Stimulated activated memory B cell treated with anti-CD40 and anti-IgM and Interleukin-4, amounts not matched to agents 10 μg/mL and 1 μg/mL and 100 μg/mL, for 72 hours (primary cell): ENCODE measurements at regions not wholly inside any gene's neighbourhood (a gene's known extent, or its start where the extent isn't known, plus 50 kb on each side); places are given as distances from the start of the nearest gene placed in this dataset.

Source experiments
- ATAC-seq: fragments of 150-1000 bp; cut with Tn5 transposase; 2 replicates; pipeline ENCODE4 v1.10.0; 2021
- H3K27ac Mint-ChIP-seq: one replicate; pipeline ENCODE4 v1.8.0; 2022; ENCODE audit warnings: mild to moderate bottlenecking, mixed read lengths
- H3K27me3 Mint-ChIP-seq: one replicate; pipeline ENCODE4 v1.8.0; 2022; ENCODE audit warnings: mixed read lengths
- H3K36me3 Mint-ChIP-seq: one replicate; pipeline ENCODE4 v1.8.0; 2022; ENCODE audit warnings: mixed read lengths
- H3K4me1 Mint-ChIP-seq: one replicate; pipeline ENCODE4 v1.8.0; 2022; ENCODE audit warnings: mixed read lengths
- H3K4me3 Mint-ChIP-seq: one replicate; pipeline ENCODE4 v1.8.0; 2022; ENCODE audit warnings: mild to moderate bottlenecking, moderate library complexity, mixed read lengths
- H3K9me3 Mint-ChIP-seq: one replicate; pipeline ENCODE4 v1.8.0; 2022; ENCODE audit warnings: mixed read lengths

GRCh38 chr5:61948151-61948550, 357.9 kb upstream of the KIF2A start:
- Mint-ChIP-seq H3K27ac (no peak overlapping the region), H3K9me3 (peaks cover 6% of the 10 kb centered on the region), H3K36me3 (no peaks in the 10 kb centered on the region), H3K4me3 (no peak overlapping the region), H3K4me1 (no peaks in the 10 kb centered on the region), H3K27me3 (no peaks in the 10 kb centered on the region)
- no peak for ATAC-seq

DNA sequence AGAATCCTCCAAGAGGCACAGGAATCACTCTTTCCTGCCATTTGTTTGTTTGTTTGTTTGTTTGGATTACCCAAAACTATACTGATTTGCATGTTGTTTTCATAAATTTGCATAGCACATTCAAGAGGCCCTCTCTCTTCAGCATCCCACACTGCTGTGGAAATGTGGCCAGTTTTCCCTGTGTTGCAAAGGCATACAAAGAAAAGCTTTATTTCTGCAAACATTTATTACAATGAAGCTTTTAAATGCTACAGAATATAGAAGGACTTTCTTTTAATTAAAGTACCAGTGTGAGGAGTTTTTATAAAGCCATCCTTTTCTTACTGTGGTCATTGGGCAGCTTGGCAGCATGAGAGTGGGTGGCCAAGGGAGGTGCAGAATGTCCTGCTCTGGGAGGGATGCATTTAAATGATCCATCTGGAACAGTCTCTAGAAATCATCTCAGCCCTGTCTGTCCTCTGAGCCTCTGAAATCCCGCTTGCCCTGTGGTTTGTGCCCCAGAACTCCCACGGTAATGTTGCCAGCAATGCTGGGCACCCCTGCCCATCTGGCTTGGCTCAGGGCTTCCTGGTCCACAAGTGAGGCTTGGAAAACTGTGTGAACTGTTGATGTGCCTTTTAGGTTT, 356.8 kb upstream of the KIF2A start:
- Mint-ChIP-seq H3K36me3 (no peaks in the 10 kb centered on the region), H3K27me3 (no peaks in the 10 kb centered on the region), H3K9me3 (peaks cover 6% of the 10 kb centered on the region), H3K4me3 (no peak overlapping the region), H3K4me1 (no peaks in the 10 kb centered on the region), H3K27ac (no peak overlapping the region)
- no peak for ATAC-seq

- ATAC-seq = no peak
- Mint-ChIP-seq H3K27me3 (no peaks in the 10 kb centered on the region), H3K36me3 (no peaks in the 10 kb centered on the region), H3K9me3 (peaks cover 6% of the 10 kb centered on the region), H3K27ac (no peak overlapping the region), H3K4me3 (no peak overlapping the region), H3K4me1 (no peaks in the 10 kb centered on the region)
Measured at GRCh38 chr5:61949679-61950435, 356.1 kb upstream of the KIF2A start.

- ATAC-seq = no peak
- Mint-ChIP-seq H3K36me3 (no peaks in the 10 kb centered on the region), H3K4me1 (no peaks in the 10 kb centered on the region), H3K27me3 (no peaks in the 10 kb centered on the region), H3K9me3 (peaks cover 6% of the 10 kb centered on the region), H3K4me3 (no peak overlapping the region), H3K27ac (no peak overlapping the region)
Measured at GRCh38 chr5:61951295-61951694, 354.7 kb upstream of the KIF2A start.

- Mint-ChIP-seq H3K36me3 (no peaks in the 10 kb centered on the region), H3K4me1 (no peaks in the 10 kb centered on the region), H3K9me3 (peaks cover 6% of the 10 kb centered on the region), H3K4me3 (no peak overlapping the region), H3K27me3 (no peaks in the 10 kb centered on the region), H3K27ac (no peak overlapping the region)
- no peak for ATAC-seq
Measured at GRCh38 chr5:61953913-61954312, 352.1 kb upstream of the KIF2A start.

- Mint-ChIP-seq H3K9me3 (peaks cover 3% of the 10 kb centered on the region), H3K36me3 (no peaks in the 10 kb centered on the region), H3K4me1 (no peaks in the 10 kb centered on the region), H3K27ac (no peak overlapping the region), H3K27me3 (no peaks in the 10 kb centered on the region), H3K4me3 (no peak overlapping the region)
- no peak for ATAC-seq
Measured at GRCh38 chr5:61964201-61964600, 341.8 kb upstream of the KIF2A start.

- H3K27me3 Mint-ChIP-seq = no peaks in the 10 kb centered on the region
- no peaks in the 10 kb centered on the region for H3K36me3 Mint-ChIP-seq
- no peak for ATAC-seq
- H3K27ac Mint-ChIP-seq = no peak overlapping the region
- H3K4me1 Mint-ChIP-seq = no peaks in the 10 kb centered on the region
- peaks cover 3% of the 10 kb centered on the region for H3K9me3 Mint-ChIP-seq
- no peak overlapping the region for H3K4me3 Mint-ChIP-seq
Measured at GRCh38 chr5:61965069-61965468, 340.9 kb upstream of the KIF2A start.

DNA sequence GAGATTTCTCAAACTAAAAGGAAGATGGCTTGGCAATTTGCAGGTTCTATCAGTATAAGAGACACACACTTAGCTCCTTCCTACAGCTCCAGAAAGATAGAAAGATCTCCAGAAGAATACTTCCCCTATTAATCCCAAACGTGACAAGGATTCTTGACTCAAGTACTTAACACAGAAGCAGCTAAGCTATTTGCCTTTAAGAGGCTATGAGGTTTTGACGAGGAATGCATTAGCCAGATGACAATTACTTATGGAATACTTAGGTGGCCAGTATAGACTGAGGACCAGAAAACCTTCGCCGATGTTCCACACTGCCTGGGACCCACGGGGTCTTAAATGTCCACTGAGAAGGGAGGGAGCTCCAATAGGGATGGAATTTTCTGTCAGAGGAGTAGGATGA, 340.5 kb upstream of the KIF2A start:
- no peak for ATAC-seq
- peaks cover 3% of the 10 kb centered on the region for H3K9me3 Mint-ChIP-seq
- H3K4me3 Mint-ChIP-seq = no peak overlapping the region
- no peaks in the 10 kb centered on the region for H3K4me1 Mint-ChIP-seq
- no peaks in the 10 kb centered on the region for H3K27me3 Mint-ChIP-seq
- H3K36me3 Mint-ChIP-seq = no peaks in the 10 kb centered on the region
- H3K27ac Mint-ChIP-seq = no peak overlapping the region

DNA sequence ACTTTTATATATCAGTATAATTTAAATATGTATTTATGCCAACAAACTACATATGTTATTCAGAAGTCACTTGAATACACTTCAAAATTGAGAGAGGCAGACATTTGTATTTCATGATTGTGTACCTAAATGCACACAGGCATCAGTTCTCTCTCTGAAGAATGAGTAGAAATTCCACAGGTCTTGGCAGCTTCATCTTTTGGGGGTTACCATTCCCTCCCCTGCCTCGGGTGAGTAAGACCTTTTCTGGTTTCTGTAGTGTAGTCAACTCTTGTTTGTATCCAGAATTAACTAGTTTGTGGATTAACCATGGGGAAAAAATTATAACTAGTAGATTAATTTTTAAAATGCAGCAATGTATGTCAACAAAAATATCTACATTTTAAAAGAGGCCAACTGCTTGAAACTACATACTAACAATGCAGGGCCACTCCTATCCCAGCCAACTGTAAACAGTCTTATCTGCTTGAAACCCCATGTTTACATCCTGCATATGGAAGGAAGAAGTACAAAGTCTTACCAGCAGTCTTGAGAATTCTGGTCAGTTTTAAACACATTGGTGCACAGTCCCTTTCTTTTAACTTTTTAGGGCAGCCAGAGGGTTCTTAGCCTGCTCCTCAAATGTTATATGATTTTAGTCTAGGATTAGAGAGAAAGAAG, 339.6 kb upstream of the KIF2A start:
- Mint-ChIP-seq H3K4me3 (no peak overlapping the region), H3K36me3 (no peaks in the 10 kb centered on the region), H3K27me3 (no peaks in the 10 kb centered on the region), H3K27ac (no peak overlapping the region), H3K9me3 (no peaks in the 10 kb centered on the region), H3K4me1 (no peaks in the 10 kb centered on the region)
- no peak for ATAC-seq

DNA sequence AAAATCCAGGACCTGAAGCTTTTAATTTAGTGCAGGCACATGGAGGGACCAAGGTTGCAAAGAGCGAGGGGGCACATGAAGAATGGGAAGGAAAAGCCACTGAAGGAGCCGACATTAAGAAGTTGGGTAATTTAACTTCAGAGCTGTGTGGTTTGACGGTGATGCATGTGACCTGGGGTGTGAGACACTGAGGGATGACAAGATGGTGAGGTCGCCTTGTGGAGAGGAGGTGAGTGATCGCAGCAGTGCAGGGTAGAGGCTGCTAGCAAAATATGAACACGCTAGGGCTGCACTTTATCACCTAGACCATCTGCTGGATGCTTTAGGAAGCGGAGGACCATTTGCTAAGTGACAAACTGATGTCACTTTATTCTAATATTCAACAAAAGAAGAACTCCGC, 339.0 kb upstream of the KIF2A start:
- ATAC-seq = no peak
- no peaks in the 10 kb centered on the region for H3K4me1 Mint-ChIP-seq
- H3K27ac Mint-ChIP-seq = no peak overlapping the region
- no peak overlapping the region for H3K4me3 Mint-ChIP-seq
- no peaks in the 10 kb centered on the region for H3K36me3 Mint-ChIP-seq
- H3K9me3 Mint-ChIP-seq = no peaks in the 10 kb centered on the region
- H3K27me3 Mint-ChIP-seq = no peaks in the 10 kb centered on the region

DNA sequence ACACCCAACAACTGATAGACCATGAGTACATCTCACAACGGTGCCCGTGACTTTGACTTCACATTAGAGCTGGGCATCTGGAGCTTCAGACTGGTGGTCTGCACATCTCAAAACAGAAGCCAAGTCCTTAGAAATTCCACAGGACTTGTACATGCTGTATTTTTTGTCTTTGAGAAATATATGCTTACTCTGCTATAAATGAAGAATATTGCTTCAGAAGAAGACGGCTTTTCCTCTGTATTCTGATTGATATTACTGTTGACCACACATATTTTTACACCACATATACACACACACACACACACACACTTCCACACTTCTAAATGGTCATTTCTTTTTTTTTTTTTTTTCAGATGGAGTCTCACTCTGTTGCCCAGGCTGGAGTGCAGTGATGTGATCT, 338.3 kb upstream of the KIF2A start:
- no peaks in the 10 kb centered on the region for H3K4me1 Mint-ChIP-seq
- H3K36me3 Mint-ChIP-seq = no peaks in the 10 kb centered on the region
- ATAC-seq = no peak
- H3K27ac Mint-ChIP-seq = no peak overlapping the region
- H3K9me3 Mint-ChIP-seq = no peaks in the 10 kb centered on the region
- H3K4me3 Mint-ChIP-seq = no peak overlapping the region
- H3K27me3 Mint-ChIP-seq = no peaks in the 10 kb centered on the region

GRCh38 chr5:61969347-61969746, 336.7 kb upstream of the KIF2A start:
- Mint-ChIP-seq H3K9me3 (peaks cover 2% of the 10 kb centered on the region), H3K36me3 (no peaks in the 10 kb centered on the region), H3K27me3 (no peaks in the 10 kb centered on the region), H3K4me1 (no peaks in the 10 kb centered on the region), H3K4me3 (no peak overlapping the region), H3K27ac (no peak overlapping the region)
- no peak for ATAC-seq

DNA sequence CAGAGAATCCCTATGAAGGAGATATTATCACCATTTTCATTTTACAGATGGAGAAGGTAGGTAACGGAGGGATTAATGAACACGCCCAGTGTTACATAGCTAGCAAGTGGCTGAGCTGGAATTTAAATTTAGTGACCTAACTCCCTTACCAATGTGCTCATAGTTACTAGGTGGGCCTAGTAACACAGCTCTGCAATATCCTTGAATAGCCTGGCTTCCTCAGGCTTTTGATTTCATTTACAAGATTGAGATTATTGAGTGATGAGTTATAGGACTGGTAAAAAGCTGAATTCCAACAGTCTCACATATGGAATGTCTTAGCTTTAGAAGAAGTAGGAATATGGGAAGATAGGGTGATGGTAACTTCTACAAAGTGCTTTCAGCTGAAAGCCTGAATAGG, 336.3 kb upstream of the KIF2A start:
- H3K4me3 Mint-ChIP-seq = no peak overlapping the region
- H3K27me3 Mint-ChIP-seq = no peaks in the 10 kb centered on the region
- no peak overlapping the region for H3K27ac Mint-ChIP-seq
- H3K9me3 Mint-ChIP-seq = peaks cover 2% of the 10 kb centered on the region
- H3K4me1 Mint-ChIP-seq = no peaks in the 10 kb centered on the region
- no peaks in the 10 kb centered on the region for H3K36me3 Mint-ChIP-seq
- no peak for ATAC-seq

GRCh38 chr5:61970218-61970617, 335.8 kb upstream of the KIF2A start:
- peaks cover 2% of the 10 kb centered on the region for H3K9me3 Mint-ChIP-seq
- ATAC-seq = no peak
- no peaks in the 10 kb centered on the region for H3K27me3 Mint-ChIP-seq
- H3K4me3 Mint-ChIP-seq = no peak overlapping the region
- H3K4me1 Mint-ChIP-seq = no peaks in the 10 kb centered on the region
- no peaks in the 10 kb centered on the region for H3K36me3 Mint-ChIP-seq
- no peak overlapping the region for H3K27ac Mint-ChIP-seq

DNA sequence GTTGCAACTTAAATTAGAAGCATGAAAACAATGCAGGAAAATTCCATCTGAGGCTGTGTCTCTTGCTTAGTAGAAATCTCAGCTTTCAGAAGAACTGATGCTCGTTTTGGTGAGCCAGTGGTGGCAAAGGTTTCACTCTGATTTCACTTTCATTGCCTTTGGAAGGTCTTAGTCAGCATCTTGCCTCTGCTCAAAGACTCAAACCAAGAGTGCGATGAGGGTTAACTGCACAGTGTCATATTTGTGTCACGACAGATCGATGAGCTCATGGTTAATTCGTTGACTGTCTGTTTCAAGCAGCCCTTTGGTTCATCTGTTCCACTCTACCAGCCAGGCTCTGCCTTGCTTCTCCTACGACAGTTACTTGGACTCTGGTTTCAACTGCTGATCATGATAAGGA, 331.3 kb upstream of the KIF2A start:
- Mint-ChIP-seq H3K36me3 (no peaks in the 10 kb centered on the region), H3K27me3 (peaks cover 8% of the 10 kb centered on the region)
- ATAC-seq = no peak

DNA sequence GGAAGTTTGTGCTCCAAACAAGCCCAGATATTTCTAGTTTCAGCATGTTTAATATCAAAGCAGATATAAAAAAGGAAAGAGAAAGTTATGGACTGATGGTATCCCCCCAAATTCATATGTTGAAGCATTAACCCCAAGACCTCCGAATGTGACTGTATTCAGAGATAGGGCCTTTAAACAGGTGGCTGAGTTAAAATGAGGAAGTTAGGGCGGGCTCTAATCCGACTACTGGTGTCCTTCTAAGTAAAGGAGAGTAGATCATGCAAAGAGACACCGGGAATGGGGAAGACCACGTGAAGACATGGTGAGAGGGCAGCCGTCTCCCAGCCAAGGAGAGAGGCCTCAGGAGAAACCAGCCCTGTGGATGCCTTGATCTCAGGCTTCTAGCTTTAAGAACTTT, 324.1 kb upstream of the KIF2A start:
- Mint-ChIP-seq H3K27me3 (peaks cover 20% of the 10 kb centered on the region), H3K9me3 (peaks cover 3% of the 10 kb centered on the region), H3K36me3 (no peaks in the 10 kb centered on the region), H3K27ac (no peak overlapping the region), H3K4me1 (no peaks in the 10 kb centered on the region), H3K4me3 (no peak overlapping the region)
- no peak for ATAC-seq

More for the DNA sequence above, 331.3 kb upstream of the KIF2A start:
- Mint-ChIP-seq H3K4me3 (no peak overlapping the region), H3K27ac (no peak overlapping the region), H3K4me1 (no peaks in the 10 kb centered on the region), H3K9me3 (peaks cover 2% of the 10 kb centered on the region)
